Astrocyte of the spinal cord (primary cell): ENCODE measurements at regions not wholly inside any gene's neighbourhood (a gene's known extent, or its start where the extent isn't known, plus 50 kb on each side); places are given as distances from the start of the nearest gene placed in this dataset.

Experiments
- DNase-seq: peaks from one replicate; pipeline ENCODE4 v3.0.0; 2011; ENCODE audit warnings: low read depth, low spot score
- H3K4me3 ChIP-seq: 2 replicates; pipeline ENCODE4 v1.5.1; 2011; ENCODE audit warnings: low read depth, mild to moderate bottlenecking, low read length, moderate library complexity
- in situ Hi-C: cut with HindIII; loops from 2 replicates; pipeline ENCODE4 v1.10.0; 2017; ENCODE audit warnings: low sequenced_read_pairs
- TF ChIP-seq, protein P1 (sequence below): IDR thresholded peaks from 2 replicates; pipeline ENCODE4 v1.5.1; 2012; ENCODE audit warnings: low read depth, mild to moderate bottlenecking, low read length, inconsistent platforms

- TF ChIP-seq, protein P1, sequence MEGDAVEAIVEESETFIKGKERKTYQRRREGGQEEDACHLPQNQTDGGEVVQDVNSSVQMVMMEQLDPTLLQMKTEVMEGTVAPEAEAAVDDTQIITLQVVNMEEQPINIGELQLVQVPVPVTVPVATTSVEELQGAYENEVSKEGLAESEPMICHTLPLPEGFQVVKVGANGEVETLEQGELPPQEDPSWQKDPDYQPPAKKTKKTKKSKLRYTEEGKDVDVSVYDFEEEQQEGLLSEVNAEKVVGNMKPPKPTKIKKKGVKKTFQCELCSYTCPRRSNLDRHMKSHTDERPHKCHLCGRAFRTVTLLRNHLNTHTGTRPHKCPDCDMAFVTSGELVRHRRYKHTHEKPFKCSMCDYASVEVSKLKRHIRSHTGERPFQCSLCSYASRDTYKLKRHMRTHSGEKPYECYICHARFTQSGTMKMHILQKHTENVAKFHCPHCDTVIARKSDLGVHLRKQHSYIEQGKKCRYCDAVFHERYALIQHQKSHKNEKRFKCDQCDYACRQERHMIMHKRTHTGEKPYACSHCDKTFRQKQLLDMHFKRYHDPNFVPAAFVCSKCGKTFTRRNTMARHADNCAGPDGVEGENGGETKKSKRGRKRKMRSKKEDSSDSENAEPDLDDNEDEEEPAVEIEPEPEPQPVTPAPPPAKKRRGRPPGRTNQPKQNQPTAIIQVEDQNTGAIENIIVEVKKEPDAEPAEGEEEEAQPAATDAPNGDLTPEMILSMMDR, result no peak
- in situ Hi-C loops, result no loop called here
- DNase-seq, result no peak
- no peak overlapping the region for H3K4me3 ChIP-seq
These were observed 745.3 kb upstream of the EPHA6 start for GRCh38 chr3:96069065-96069464.

GRCh38 chr3:96070678-96071077 is 743.7 kb upstream of the EPHA6 start:
- in situ Hi-C loops, result no loop called here

DNA sequence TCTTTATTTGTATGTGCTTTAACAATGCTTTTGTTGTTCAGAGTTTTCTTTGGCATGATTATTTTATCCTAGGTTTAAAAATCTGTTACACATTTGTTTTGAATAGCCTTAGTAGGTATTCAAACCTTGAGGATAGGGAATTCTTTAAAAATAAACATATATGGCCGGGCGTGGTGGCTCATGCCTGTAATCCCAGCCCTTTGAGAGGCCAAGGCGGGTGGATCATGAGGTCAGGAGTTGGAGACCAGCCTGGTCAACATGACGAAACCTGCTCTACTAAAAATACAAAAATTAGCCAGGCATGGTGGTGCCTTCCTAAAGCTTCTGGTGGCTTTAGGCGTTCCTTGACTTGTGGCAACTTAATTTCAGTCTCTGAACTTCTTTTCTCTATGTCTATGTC is 743.3 kb upstream of the EPHA6 start:
- H3K4me3 ChIP-seq, result no peak overlapping the region
- TF ChIP-seq, protein P1, result no peak
- in situ Hi-C loops, result no loop called here
- no peak for DNase-seq

More at GRCh38 chr3:96070678-96071077, 743.7 kb upstream of the EPHA6 start:
- TF ChIP-seq, protein P1, result no peak
- no peak for DNase-seq
- H3K4me3 ChIP-seq, result no peak overlapping the region

- TF ChIP-seq, protein P1, result no peak
- no peak for DNase-seq
- in situ Hi-C loops, result no loop called here
- no peak overlapping the region for H3K4me3 ChIP-seq
These were observed 742.2 kb upstream of the EPHA6 start for GRCh38 chr3:96072226-96072625.

DNA sequence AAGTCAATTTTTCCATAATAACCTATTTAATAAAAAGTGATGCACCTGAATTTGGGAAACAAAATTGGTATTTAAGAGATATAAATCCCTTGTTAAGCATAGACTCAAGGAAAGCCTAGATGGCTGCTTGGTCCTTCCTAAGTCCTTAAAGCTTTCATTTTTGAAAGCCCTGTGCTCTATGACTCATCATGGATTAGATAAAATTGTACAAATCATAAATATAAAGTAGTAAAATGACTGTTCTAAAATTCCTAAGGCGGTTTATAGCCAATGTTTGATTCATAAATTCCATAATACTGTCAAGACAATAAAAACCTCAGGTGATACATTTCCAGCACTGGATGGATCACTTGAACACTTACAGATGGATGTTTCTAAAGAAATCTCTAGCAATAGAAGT is 730.8 kb upstream of the EPHA6 start:
- no peak overlapping the region for H3K4me3 ChIP-seq
- in situ Hi-C loops, result no loop called here
- TF ChIP-seq, protein P1, result no peak
- DNase-seq, result no peak

DNA sequence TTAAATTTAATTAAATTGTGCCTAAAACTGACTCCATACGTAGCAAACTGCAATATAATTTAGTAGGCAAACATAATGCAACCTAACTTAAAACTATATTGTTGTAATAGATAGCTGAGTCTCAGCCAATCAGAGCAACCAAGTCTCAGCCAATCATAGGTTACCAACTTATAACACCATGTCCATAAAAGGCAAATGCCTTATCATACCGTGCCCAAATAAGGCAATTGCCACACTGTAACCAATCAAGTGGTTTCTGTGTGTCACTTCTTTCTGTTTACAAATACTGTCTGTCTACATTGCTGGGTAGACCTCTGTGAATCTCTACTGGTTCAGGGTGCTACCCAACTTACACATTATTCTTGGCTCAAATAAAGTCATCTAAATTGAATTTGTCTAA is 728.4 kb upstream of the EPHA6 start:
- H3K4me3 ChIP-seq, result no peak overlapping the region
- DNase-seq, result no peak
- TF ChIP-seq, protein P1, result no peak
- in situ Hi-C loops, result no loop called here

DNA sequence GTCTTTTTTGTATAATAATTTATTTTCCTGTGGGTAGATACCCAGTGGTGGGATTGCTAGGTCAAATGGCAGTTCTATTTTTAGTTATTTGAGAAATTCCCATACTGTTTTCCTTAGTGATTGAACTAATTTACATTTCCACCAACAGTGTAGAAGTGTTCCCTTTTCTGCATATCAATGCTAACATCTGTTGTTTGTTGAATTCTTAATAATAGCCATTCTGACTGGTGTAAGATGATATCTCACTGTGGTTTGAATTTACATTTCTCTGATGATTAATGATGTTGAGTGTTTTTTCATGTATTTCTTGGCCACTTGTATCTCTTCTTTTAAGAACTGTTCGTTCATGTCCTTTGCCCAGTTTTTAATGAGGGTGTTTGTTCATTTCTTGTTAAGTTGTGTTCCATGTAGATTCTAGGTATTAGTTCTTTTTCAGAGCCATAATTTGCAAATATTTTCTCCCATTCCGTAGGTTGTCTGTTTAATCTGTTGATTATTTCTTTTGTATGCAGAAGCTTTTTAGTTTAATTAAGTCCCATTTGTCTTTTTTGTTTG is 713.3 kb upstream of the EPHA6 start:
- in situ Hi-C loops, result no loop called here
- TF ChIP-seq, protein P1, result no peak
- H3K4me3 ChIP-seq, result no peak overlapping the region
- no peak for DNase-seq
